Sigmoid colon (tissue), 4 donors: ENCODE measurements at regions not wholly inside any gene's neighbourhood (a gene's known extent, or its start where the extent isn't known, plus 50 kb on each side); places are given as distances from the start of the nearest gene placed in this dataset.

ENCODE experiments used
- CTCF ChIP-seq, 4 experiments: fragments of 450-650 bp in 3 of 4; fragments of 200-600 bp in 1 of 4; IDR thresholded peaks; one replicate each; pipeline ENCODE4 v1.5.1; 2016 to 2019; ENCODE audit warnings: antibody characterized with exemption in 4 of 4, mild to moderate bottlenecking in 3 of 4, moderate library complexity in 2 of 4
- POLR2A ChIP-seq, 2 donors: fragments of 450-650 bp; IDR thresholded peaks; one replicate each; pipeline ENCODE4 v1.6.1; 2016; ENCODE audit warnings: antibody characterized with exemption in 2 of 2, mild to moderate bottlenecking in 2 of 2, moderate library complexity in 2 of 2
- POLR2AphosphoS5 ChIP-seq, 4 donors: sonication (generic); formaldehyde crosslinking; IDR thresholded peaks; one replicate each; pipeline ENCODE4 v1.6.1; 2017; ENCODE audit warnings: antibody characterized with exemption in 4 of 4

DNA sequence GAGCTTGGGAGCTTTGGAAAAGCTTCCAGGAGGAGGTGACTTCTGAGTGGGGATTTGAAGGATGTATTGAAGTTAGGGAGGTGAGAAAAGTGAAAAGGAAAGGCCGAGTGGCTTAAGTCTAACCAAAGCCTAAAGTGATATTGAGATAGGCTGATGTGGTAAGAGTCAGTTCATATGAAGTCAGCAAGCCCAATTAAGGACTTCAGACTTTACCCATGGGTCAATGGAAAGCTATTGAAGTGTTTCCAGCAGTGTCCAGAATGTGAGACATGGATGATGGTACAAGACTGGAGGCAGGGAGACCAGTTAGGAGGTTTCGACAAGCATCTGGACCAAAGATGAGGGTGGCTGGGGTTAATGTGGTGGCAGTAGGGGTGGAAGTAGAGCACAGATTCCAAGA lies 134.3 kb upstream of the WWC1 start:
- no peak for TF ChIP-seq CTCF (IDR thresholded peaks at IDR 0.05)
- TF ChIP-seq POLR2AphosphoS5 (IDR thresholded peaks at IDR 0.05): no peak
- TF ChIP-seq POLR2A (IDR thresholded peaks at IDR 0.05): no peak
